ENCODE measurements at regions not wholly inside any gene's neighbourhood (a gene's known extent, or its start where the extent isn't known, plus 50 kb on each side); places are given as distances from the start of the nearest gene placed in this dataset.

- TF ChIP-seq CTCF (IDR thresholded peaks at IDR 0.05; ENCODE audit: poor library complexity, severe bottlenecking) (no peak), MXI1 (conservative IDR thresholded peaks at IDR 0.05; ENCODE audit: poor library complexity, severe bottlenecking) (no peak), TAF1 (IDR thresholded peaks at IDR 0.05; ENCODE audit: low read depth) (no peak), POLR2AphosphoS5 (IDR thresholded peaks at IDR 0.05) (no peak), REST (IDR thresholded peaks at IDR 0.05; ENCODE audit: borderline replicate concordance) (no peak), EZH2 (IDR thresholded peaks at IDR 0.05; ENCODE audit: borderline replicate concordance, insufficient read depth, low read length, poor library complexity, severe bottlenecking) (no peak)
These were observed 146.4 kb downstream of the PHETA1 start for GRCh38 chr12:111222523-111222922.
